ENCODE measurements at regions not wholly inside any gene's neighbourhood (a gene's known extent, or its start where the extent isn't known, plus 50 kb on each side); places are given as distances from the start of the nearest gene placed in this dataset.

- Histone ChIP-seq H3K4me2 (no peak overlapping the region), H3K4me3 (no peak overlapping the region), H3K9ac (no peak overlapping the region), H4K20me1 (no peaks in the 10 kb centered on the region), H3K27me3 (peaks cover 15% of the 10 kb centered on the region), H3K36me3 (no peaks in the 10 kb centered on the region), H3K9me3 (no peaks in the 10 kb centered on the region), H3K27ac (no peak overlapping the region), H3K4me1 (no peaks in the 10 kb centered on the region)
- TF ChIP-seq Cebpa-rat (IDR thresholded peaks at IDR 0.05): no peak
These were observed 85.8 kb downstream of the HIF1AN start for GRCh38 chr10:100621360-100622205.

GRCh38 chr10:100622946-100623345, 87.2 kb downstream of the HIF1AN start:
- H3K36me3 ChIP-seq: no peaks in the 10 kb centered on the region
- no peak overlapping the region for H3K27ac ChIP-seq
- H3K9me3 ChIP-seq: no peaks in the 10 kb centered on the region
- no peak overlapping the region for H3K9ac ChIP-seq
- H3K4me1 ChIP-seq: no peaks in the 10 kb centered on the region
- TF ChIP-seq Cebpa-rat (IDR thresholded peaks at IDR 0.05): no peak
- H3K27me3 ChIP-seq: peaks cover 15% of the 10 kb centered on the region
- no peaks in the 10 kb centered on the region for H4K20me1 ChIP-seq
- H3K4me2 ChIP-seq: no peak overlapping the region
- no peak overlapping the region for H3K4me3 ChIP-seq

GRCh38 chr10:100623521-100624230, 87.9 kb downstream of the HIF1AN start:
- Histone ChIP-seq H3K27ac (no peak overlapping the region), H3K4me2 (no peak overlapping the region), H3K36me3 (no peaks in the 10 kb centered on the region), H3K9ac (no peak overlapping the region), H4K20me1 (no peaks in the 10 kb centered on the region), H3K4me3 (no peak overlapping the region), H3K27me3 (peaks cover 15% of the 10 kb centered on the region), H3K9me3 (no peaks in the 10 kb centered on the region), H3K4me1 (no peaks in the 10 kb centered on the region)
- no peak for TF ChIP-seq Cebpa-rat (IDR thresholded peaks at IDR 0.05)

- TF ChIP-seq Cebpa-rat (IDR thresholded peaks at IDR 0.05): no peak
- H3K9ac ChIP-seq: no peak overlapping the region
- H3K4me1 ChIP-seq: no peaks in the 10 kb centered on the region
- no peak overlapping the region for H3K4me2 ChIP-seq
- H3K27ac ChIP-seq: no peak overlapping the region
- peaks cover 15% of the 10 kb centered on the region for H3K27me3 ChIP-seq
- no peaks in the 10 kb centered on the region for H3K36me3 ChIP-seq
- H3K9me3 ChIP-seq: no peaks in the 10 kb centered on the region
- no peak overlapping the region for H3K4me3 ChIP-seq
- H4K20me1 ChIP-seq: no peaks in the 10 kb centered on the region
These were observed 88.6 kb downstream of the HIF1AN start for GRCh38 chr10:100624298-100624697.

GRCh38 chr10:100625816-100626215, 90.1 kb downstream of the HIF1AN start:
- TF ChIP-seq Cebpa-rat (IDR thresholded peaks at IDR 0.05): no peak
- Histone ChIP-seq H3K9me3 (no peaks in the 10 kb centered on the region), H3K36me3 (no peaks in the 10 kb centered on the region), H3K27ac (no peak overlapping the region), H3K27me3 (peaks cover 4% of the 10 kb centered on the region), H3K9ac (no peak overlapping the region), H3K4me2 (no peak overlapping the region), H4K20me1 (no peaks in the 10 kb centered on the region), H3K4me3 (no peak overlapping the region), H3K4me1 (no peaks in the 10 kb centered on the region)

GRCh38 chr10:100628061-100628460, 92.3 kb downstream of the HIF1AN start:
- no peaks in the 10 kb centered on the region for H3K4me1 ChIP-seq
- no peak for TF ChIP-seq Cebpa-rat (IDR thresholded peaks at IDR 0.05)
- no peak overlapping the region for H3K4me3 ChIP-seq
- H3K27me3 ChIP-seq: no peaks in the 10 kb centered on the region
- H3K36me3 ChIP-seq: no peaks in the 10 kb centered on the region
- H3K27ac ChIP-seq: no peak overlapping the region
- no peaks in the 10 kb centered on the region for H3K9me3 ChIP-seq
- H3K9ac ChIP-seq: no peak overlapping the region
- no peak overlapping the region for H3K4me2 ChIP-seq
- H4K20me1 ChIP-seq: no peaks in the 10 kb centered on the region

- no peaks in the 10 kb centered on the region for H3K4me1 ChIP-seq
- no peaks in the 10 kb centered on the region for H3K9me3 ChIP-seq
- no peak overlapping the region for H3K9ac ChIP-seq
- no peaks in the 10 kb centered on the region for H4K20me1 ChIP-seq
- no peak overlapping the region for H3K4me3 ChIP-seq
- H3K27ac ChIP-seq: no peak overlapping the region
- no peaks in the 10 kb centered on the region for H3K36me3 ChIP-seq
- no peaks in the 10 kb centered on the region for H3K27me3 ChIP-seq
- no peak overlapping the region for H3K4me2 ChIP-seq
- no peak for TF ChIP-seq Cebpa-rat (IDR thresholded peaks at IDR 0.05)
These were observed 95.4 kb downstream of the HIF1AN start for GRCh38 chr10:100631192-100631591.

- Histone ChIP-seq H3K4me3 (no peak overlapping the region), H3K27ac (no peak overlapping the region), H3K27me3 (no peaks in the 10 kb centered on the region), H3K36me3 (no peaks in the 10 kb centered on the region), H3K4me2 (no peak overlapping the region), H4K20me1 (no peaks in the 10 kb centered on the region), H3K9me3 (no peaks in the 10 kb centered on the region), H3K4me1 (no peaks in the 10 kb centered on the region), H3K9ac (no peak overlapping the region)
- TF ChIP-seq Cebpa-rat (IDR thresholded peaks at IDR 0.05): no peak
These were observed 96.3 kb downstream of the HIF1AN start for GRCh38 chr10:100632027-100632426.

- H3K9ac ChIP-seq: no peak overlapping the region
- no peak overlapping the region for H3K27ac ChIP-seq
- no peaks in the 10 kb centered on the region for H3K27me3 ChIP-seq
- H3K4me2 ChIP-seq: no peak overlapping the region
- H3K4me3 ChIP-seq: no peak overlapping the region
- H3K36me3 ChIP-seq: no peaks in the 10 kb centered on the region
- peaks cover 10% of the 10 kb centered on the region for H3K4me1 ChIP-seq
- no peaks in the 10 kb centered on the region for H3K9me3 ChIP-seq
- no peaks in the 10 kb centered on the region for H4K20me1 ChIP-seq
- TF ChIP-seq Cebpa-rat (IDR thresholded peaks at IDR 0.05): no peak
These were observed 98.3 kb downstream of the HIF1AN start for GRCh38 chr10:100634034-100634433.

- TF ChIP-seq Cebpa-rat (IDR thresholded peaks at IDR 0.05): no peak
- Histone ChIP-seq H3K36me3 (no peaks in the 10 kb centered on the region), H3K9me3 (no peaks in the 10 kb centered on the region), H4K20me1 (no peaks in the 10 kb centered on the region), H3K4me2 (peak overlapping the region; percentile 54), H3K9ac (no peak overlapping the region), H3K4me3 (no peak overlapping the region), H3K27me3 (no peaks in the 10 kb centered on the region), H3K27ac (no peak overlapping the region), H3K4me1 (peaks cover 10% of the 10 kb centered on the region)
These were observed 101.3 kb downstream of the HIF1AN start for GRCh38 chr10:100636848-100637553.

All from BLaER1 (cell line).